HCT116 (cell line): ENCODE measurements at regions not wholly inside any gene's neighbourhood (a gene's known extent, or its start where the extent isn't known, plus 50 kb on each side); places are given as distances from the start of the nearest gene placed in this dataset.

Experiments
- ATAC-seq: fragments of 200-7000 bp; cut with Tn5 transposase; 2 replicates; pipeline ENCODE4 v1.9.1; 2020; ENCODE audit warnings: mild to moderate bottlenecking, moderate library complexity
- BruUV-seq: library from RNA; stranded (reverse); fragments of 400-500 nt; replicated peaks from 2 replicates; lab custom pipeline; 2021; lab: Mats Ljungman, UMichigan
- CTCF ChIA-PET: fragments of 300-600 bp; sonication (Branson Sonifier 250); formaldehyde crosslinking; loops from one replicate; lab custom pipeline; 2021; ENCODE audit warnings: antibody characterized with exemption; lab: Charles Lee
- POLR2A ChIA-PET: fragments of 300-600, 350-600 bp; sonication (Branson Sonifier 250); formaldehyde crosslinking; loops from one replicate; lab custom pipeline; 2021; ENCODE audit warnings: antibody characterized with exemption; lab: Charles Lee
- RAD21 ChIA-PET, 2 experiments: fragments of 300-600 bp; sonication (Branson Sonifier 250); formaldehyde crosslinking; loops; one replicate each; lab custom pipeline; 2023; ENCODE audit warnings: low total read pairs in 2 of 2; ENCODE audit not compliant: uncharacterized antibody in 2 of 2, unreplicated experiment in 2 of 2, low non-redundant PET in 1 of 2; lab: Charles Lee
- DNase-seq: peaks from one replicate; pipeline ENCODE4 v3.0.0-alpha.2; 2010; ENCODE audit warnings: low read depth, low spot score
- H2AFZ ChIP-seq: fragments of 200-600 bp; shearing (Covaris generic), sonication (generic); 2 replicates; pipeline ENCODE4 v1.6.1; 2017; ENCODE audit warnings: low read depth, mixed run types, mixed read lengths, antibody characterized with exemption, low read length; ENCODE audit not compliant: poor library complexity, severe bottlenecking
- H3K27ac ChIP-seq: 2 replicates; pipeline ENCODE4 v1.5.1; 2012; ENCODE audit warnings: low read depth, low read length
- H3K27me3 ChIP-seq: fragments of 200-600 bp; sonication (generic); 2 replicates; pipeline ENCODE4 v1.6.1; 2016; ENCODE audit warnings: mixed run types, low read length, mixed read lengths; ENCODE audit not compliant: insufficient read depth
- H3K36me3 ChIP-seq, 2 experiments: fragments of 200-500 bp in 1 of 2; fragments of 200-600 bp in 1 of 2; sonication (Bioruptor generic) in 1 of 2; sonication (generic) in 1 of 2; 2 replicates each; pipeline versions ENCODE4 v1.5.1 to v1.6.1; 2014 to 2016; ENCODE audit warnings: low read length in 2 of 2, inconsistent platforms in 1 of 2, mixed read lengths in 1 of 2, mixed run types in 1 of 2; ENCODE audit not compliant: insufficient read depth in 2 of 2, control insufficient read depth in 1 of 2
- H3K4me1 ChIP-seq, 2 experiments: fragments of 200-600 bp in 1 of 2; sonication (generic) in 1 of 2; 2 replicates each; pipeline versions ENCODE4 v1.5.1 to v1.6.1; 2012 to 2017; ENCODE audit warnings: low read length in 2 of 2, inconsistent platforms in 1 of 2, mild to moderate bottlenecking in 1 of 2, mixed read lengths in 1 of 2, mixed run types in 1 of 2, moderate library complexity in 1 of 2; ENCODE audit not compliant: insufficient read depth in 2 of 2, control insufficient read depth in 1 of 2
- H3K4me2 ChIP-seq: fragments of 200-600 bp; sonication (generic); 2 replicates; pipeline ENCODE4 v1.6.1; 2017; ENCODE audit warnings: mixed run types, low read length, mixed read lengths
- H3K4me3 ChIP-seq, 2 experiments: fragments of 200-600 bp in 1 of 2; sonication (generic) in 1 of 2; replicated peaks in 1 of 2; 2 replicates each; pipeline ENCODE4 v1.5.1; 2011 to 2016; ENCODE audit warnings: low read length in 2 of 2, control low read depth in 1 of 2, low read depth in 1 of 2, mild to moderate bottlenecking in 1 of 2, mixed read lengths in 1 of 2, mixed run types in 1 of 2
- H3K79me2 ChIP-seq: fragments of 200-600 bp; sonication (generic); 2 replicates; pipeline ENCODE4 v1.6.1; 2017; ENCODE audit warnings: mild to moderate bottlenecking, mixed run types, low read length, moderate library complexity, mixed read lengths; ENCODE audit not compliant: insufficient read depth
- H3K9ac ChIP-seq: fragments of 200-600 bp; sonication (generic); 2 replicates; pipeline ENCODE4 v1.6.1; 2016; ENCODE audit warnings: low read length, mixed read lengths
- H3K9me2 ChIP-seq: fragments of 200-600 bp; sonication (generic), shearing (Covaris generic); 2 replicates; pipeline ENCODE4 v1.6.1; 2017; ENCODE audit warnings: mixed run types, mild to moderate bottlenecking, moderate library complexity; ENCODE audit not compliant: insufficient read depth
- H3K9me3 ChIP-seq, 2 experiments: fragments of 200-500 bp in 1 of 2; fragments of 200-600 bp in 1 of 2; sonication (Bioruptor generic) in 1 of 2; sonication (generic) in 1 of 2; 2 replicates each; pipeline ENCODE4 v1.6.1; 2014 to 2017; ENCODE audit warnings: low read length in 2 of 2, mixed read lengths in 2 of 2, inconsistent platforms in 1 of 2, low read depth in 1 of 2, mild to moderate bottlenecking in 1 of 2, mixed run types in 1 of 2, moderate library complexity in 1 of 2; ENCODE audit not compliant: control insufficient read depth in 1 of 2, insufficient read depth in 1 of 2
- H4K20me1 ChIP-seq: fragments of 200-600 bp; sonication (generic), shearing (Covaris generic); 2 replicates; pipeline ENCODE4 v1.6.1; 2017; ENCODE audit warnings: mixed run types, mild to moderate bottlenecking, moderate library complexity; ENCODE audit not compliant: insufficient read depth
- EGR1 ChIP-seq: IDR thresholded peaks from 2 replicates; pipeline ENCODE4 v1.6.1; 2012; ENCODE audit warnings: low read depth
- JUND ChIP-seq: IDR thresholded peaks from 2 replicates; pipeline ENCODE4 v1.6.1; 2012
- RAD21 ChIP-seq: IDR thresholded peaks from 2 replicates; pipeline ENCODE4 v1.6.1; 2012; ENCODE audit warnings: low read depth, mild to moderate bottlenecking
- SRF ChIP-seq: IDR thresholded peaks from 2 replicates; pipeline ENCODE4 v1.6.1; 2012; ENCODE audit warnings: low read depth
- ZNF274 ChIP-seq: fragments of 200-500 bp; sonication (Bioruptor generic); IDR thresholded peaks from 2 replicates; pipeline ENCODE4 v1.6.1; 2014; ENCODE audit warnings: mild to moderate bottlenecking, low read depth, low read length, inconsistent platforms
- intact Hi-C: fragments of 100-400 bp; cut with micrococcal nuclease; formaldehyde crosslinking; loops from 2 replicates; pipeline ENCODE4 v1.10.0; 2022
- TF ChIP-seq, protein P1 (sequence below), 3 experiments: fragments of 200-600 bp in 1 of 3; sonication (generic) in 1 of 3; IDR thresholded peaks in 2 of 3; conservative IDR thresholded peaks in 1 of 3; 2 replicates each; pipeline ENCODE4 v1.5.1; 2012 to 2017; ENCODE audit warnings: low read depth in 2 of 3, low read length in 2 of 3, antibody characterized with exemption in 1 of 3, borderline replicate concordance in 1 of 3, control low read depth in 1 of 3, mild to moderate bottlenecking in 1 of 3, mixed read lengths in 1 of 3, mixed run types in 1 of 3, moderate library complexity in 1 of 3; ENCODE audit not compliant: insufficient read depth in 1 of 3
- TF ChIP-seq, protein P2 (sequence below): IDR thresholded peaks from 2 replicates; pipeline ENCODE4 v1.6.1; 2011; ENCODE audit warnings: mild to moderate bottlenecking, low read length, moderate library complexity; ENCODE audit not compliant: insufficient replicate concordance; ENCODE audit errors: extremely low read depth

DNA sequence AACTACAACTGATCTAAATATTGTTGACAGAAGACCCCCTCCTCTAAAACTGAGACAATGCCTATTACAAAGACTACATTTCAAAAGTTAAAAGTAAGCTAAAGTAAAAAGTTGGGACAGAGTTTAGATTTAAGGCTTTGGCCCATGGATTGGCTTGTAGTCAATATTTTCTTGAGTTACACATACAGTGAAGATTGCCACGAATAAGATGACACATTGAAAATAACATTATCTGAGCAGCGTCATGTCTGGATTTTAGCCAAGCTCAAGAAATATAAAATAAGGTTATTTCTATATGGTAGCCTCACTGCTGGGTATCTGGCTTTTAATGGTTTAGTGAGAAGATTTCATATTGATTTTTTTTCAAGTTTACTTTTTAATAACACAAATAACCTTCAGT lies 266.2 kb upstream of the LDB2 start:
- no TSS peak for BruUV-seq
- no peaks in the 10 kb centered on the region for H3K9me2 ChIP-seq
- H3K27me3 ChIP-seq: no peaks in the 10 kb centered on the region
- H4K20me1 ChIP-seq: no peaks in the 10 kb centered on the region
- CTCF ChIA-PET: no interaction called here
- no peaks in the 10 kb centered on the region for H3K36me3 ChIP-seq
- H3K4me1 ChIP-seq: peaks cover 12 to 13% of the 10 kb centered on the region in 2 experiments; a peak in 3 of 4 replicates
- POLR2A ChIA-PET: no interaction called here
- H3K4me2 ChIP-seq: no peak overlapping the region
- H3K4me3 ChIP-seq: no peak overlapping the region
- DNase-seq: no peak
- intact Hi-C loops: no loop called here
- no peak for ATAC-seq
- H3K27ac ChIP-seq: no peak overlapping the region
- H3K9me3 ChIP-seq: no peaks in the 10 kb centered on the region
- RAD21 ChIA-PET: no interaction called here
- H3K9ac ChIP-seq: no peak overlapping the region
- TF ChIP-seq RAD21 (no peak), EGR1 (no peak), SRF (no peak), ZNF274 (no peak)
- TF ChIP-seq, protein P1, sequence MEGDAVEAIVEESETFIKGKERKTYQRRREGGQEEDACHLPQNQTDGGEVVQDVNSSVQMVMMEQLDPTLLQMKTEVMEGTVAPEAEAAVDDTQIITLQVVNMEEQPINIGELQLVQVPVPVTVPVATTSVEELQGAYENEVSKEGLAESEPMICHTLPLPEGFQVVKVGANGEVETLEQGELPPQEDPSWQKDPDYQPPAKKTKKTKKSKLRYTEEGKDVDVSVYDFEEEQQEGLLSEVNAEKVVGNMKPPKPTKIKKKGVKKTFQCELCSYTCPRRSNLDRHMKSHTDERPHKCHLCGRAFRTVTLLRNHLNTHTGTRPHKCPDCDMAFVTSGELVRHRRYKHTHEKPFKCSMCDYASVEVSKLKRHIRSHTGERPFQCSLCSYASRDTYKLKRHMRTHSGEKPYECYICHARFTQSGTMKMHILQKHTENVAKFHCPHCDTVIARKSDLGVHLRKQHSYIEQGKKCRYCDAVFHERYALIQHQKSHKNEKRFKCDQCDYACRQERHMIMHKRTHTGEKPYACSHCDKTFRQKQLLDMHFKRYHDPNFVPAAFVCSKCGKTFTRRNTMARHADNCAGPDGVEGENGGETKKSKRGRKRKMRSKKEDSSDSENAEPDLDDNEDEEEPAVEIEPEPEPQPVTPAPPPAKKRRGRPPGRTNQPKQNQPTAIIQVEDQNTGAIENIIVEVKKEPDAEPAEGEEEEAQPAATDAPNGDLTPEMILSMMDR (IDR thresholded peaks at IDR 0.05 in 2 of 3, conservative IDR thresholded peaks at IDR 0.05 in 1 of 3; ENCODE audit: borderline replicate concordance in 1 of 3, insufficient read depth in 1 of 3, low read depth in 2 of 3, low read length in 2 of 3): no peak
- no peak overlapping the region for H2AFZ ChIP-seq
- H3K79me2 ChIP-seq: no peaks in the 10 kb centered on the region

GRCh38 chr4:17163156-17163771 lies 264.8 kb upstream of the LDB2 start:
- Histone ChIP-seq H3K27me3 (no peaks in the 10 kb centered on the region), H3K9me3 (no peaks in the 10 kb centered on the region), H3K4me3 (no peak overlapping the region), H3K4me1 (peaks cover 3 to 5% of the 10 kb centered on the region in 2 experiments; a peak in 3 of 4 replicates), H3K36me3 (no peaks in the 10 kb centered on the region), H3K9me2 (no peaks in the 10 kb centered on the region), H2AFZ (no peak overlapping the region), H3K9ac (no peak overlapping the region), H4K20me1 (no peaks in the 10 kb centered on the region), H3K79me2 (no peaks in the 10 kb centered on the region), H3K27ac (no peak overlapping the region; the same call in 1 of the 2 replicates), H3K4me2 (no peak overlapping the region)
- RAD21 ChIA-PET: no interaction called here
- peak; percentile 47 for ATAC-seq
- TF ChIP-seq JUND (no peak), EGR1 (no peak)
- TF ChIP-seq, protein P1 (IDR thresholded peaks at IDR 0.05 in 2 of 3, conservative IDR thresholded peaks at IDR 0.05 in 1 of 3; ENCODE audit: borderline replicate concordance in 1 of 3, insufficient read depth in 1 of 3, low read depth in 2 of 3, low read length in 2 of 3): peak; percentile 12 to 26 (median 20); a peak in 2 of 6 replicates
- TF ChIP-seq, protein P2, sequence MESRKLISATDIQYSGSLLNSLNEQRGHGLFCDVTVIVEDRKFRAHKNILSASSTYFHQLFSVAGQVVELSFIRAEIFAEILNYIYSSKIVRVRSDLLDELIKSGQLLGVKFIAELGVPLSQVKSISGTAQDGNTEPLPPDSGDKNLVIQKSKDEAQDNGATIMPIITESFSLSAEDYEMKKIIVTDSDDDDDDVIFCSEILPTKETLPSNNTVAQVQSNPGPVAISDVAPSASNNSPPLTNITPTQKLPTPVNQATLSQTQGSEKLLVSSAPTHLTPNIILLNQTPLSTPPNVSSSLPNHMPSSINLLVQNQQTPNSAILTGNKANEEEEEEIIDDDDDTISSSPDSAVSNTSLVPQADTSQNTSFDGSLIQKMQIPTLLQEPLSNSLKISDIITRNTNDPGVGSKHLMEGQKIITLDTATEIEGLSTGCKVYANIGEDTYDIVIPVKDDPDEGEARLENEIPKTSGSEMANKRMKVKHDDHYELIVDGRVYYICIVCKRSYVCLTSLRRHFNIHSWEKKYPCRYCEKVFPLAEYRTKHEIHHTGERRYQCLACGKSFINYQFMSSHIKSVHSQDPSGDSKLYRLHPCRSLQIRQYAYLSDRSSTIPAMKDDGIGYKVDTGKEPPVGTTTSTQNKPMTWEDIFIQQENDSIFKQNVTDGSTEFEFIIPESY: no peak
- intact Hi-C loops: no loop called here
- CTCF ChIA-PET: interaction anchor here (0.7 kb wide), 1 partner anchor 9 kb away, joined by 3 read pairs; no protein-coding TSS in a partner anchor
- POLR2A ChIA-PET: no interaction called here
- no peak for DNase-seq
- BruUV-seq: no TSS peak
